H1 (cell line): ENCODE measurements at regions not wholly inside any gene's neighbourhood (a gene's known extent, or its start where the extent isn't known, plus 50 kb on each side); places are given as distances from the start of the nearest gene placed in this dataset.

ENCODE experiments used
- CTCF ChIA-PET: fragments of 300-600 bp; sonication (Branson Sonifier 250); formaldehyde crosslinking; loops from one replicate; lab custom pipeline; 2021; ENCODE audit not compliant: partially characterized antibody; lab: Charles Lee
- POLR2A ChIA-PET: fragments of 300-600 bp; sonication (Branson Sonifier 250); formaldehyde crosslinking; loops from one replicate; lab custom pipeline; 2021; ENCODE audit warnings: inconsistent platforms; ENCODE audit not compliant: partially characterized antibody; lab: Charles Lee
- DNase-seq, 2 experiments: peaks; one replicate each; pipeline versions ENCODE4 v3.0.0 to v3.0.0-alpha.2; 2010 to 2022; ENCODE audit warnings: low spot score in 2 of 2, low read depth in 1 of 2, mixed read lengths in 1 of 2
- FAIRE-seq: peaks from 2 replicates; lab custom pipeline; 2011; peaks lifted over from hg19 to GRCh38; lab: Jason Lieb, UNC
- H2AFZ ChIP-seq: 2 replicates; pipeline ENCODE4 v1.8.1; 2012; ENCODE audit warnings: low read length, inconsistent platforms
- H2AK5ac ChIP-seq: 2 replicates; pipeline ENCODE4 v1.6.1; 2013; ENCODE audit warnings: low read depth, low read length
- H2BK120ac ChIP-seq: replicated peaks from 2 replicates; pipeline ENCODE3; 2013; ENCODE audit warnings: low read depth, low read length, inconsistent platforms
- H2BK12ac ChIP-seq: 2 replicates; pipeline ENCODE4 v1.6.1; 2013; ENCODE audit warnings: low read depth, low read length
- H2BK15ac ChIP-seq: 2 replicates; pipeline ENCODE4 v1.6.1; 2013; ENCODE audit warnings: low read length
- H2BK20ac ChIP-seq: 2 replicates; pipeline ENCODE4 v1.6.1; 2013; ENCODE audit warnings: low read length
- H2BK5ac ChIP-seq: 2 replicates; pipeline ENCODE4 v1.6.1; 2013; ENCODE audit warnings: low read depth, low read length
- H3K14ac ChIP-seq: 2 replicates; pipeline ENCODE4 v1.6.1; 2013; ENCODE audit warnings: inconsistent platforms; ENCODE audit not compliant: insufficient read length
- H3K18ac ChIP-seq: 2 replicates; pipeline ENCODE4 v1.6.1; 2013; ENCODE audit warnings: low read length; ENCODE audit errors: extremely low read depth
- H3K23ac ChIP-seq: 2 replicates; pipeline ENCODE4 v1.6.1; 2013; ENCODE audit warnings: inconsistent platforms; ENCODE audit not compliant: insufficient read length
- H3K23me2 ChIP-seq: 2 replicates; pipeline ENCODE4 v1.6.1; 2013; ENCODE audit warnings: low read depth, low read length
- H3K27ac ChIP-seq: 2 replicates; pipeline ENCODE4 v1.6.1; 2011; ENCODE audit warnings: low read depth, low read length, inconsistent platforms
- H3K27me3 ChIP-seq, 4 experiments: replicated peaks in 1 of 4; 1 replicate in 1 of 4; 2 replicates in 3 of 4; pipeline versions ENCODE4 v1.6.1 to v1.8.1; 2011 to 2013; ENCODE audit warnings: low read length in 3 of 4, mild to moderate bottlenecking in 3 of 4, inconsistent platforms in 2 of 4, mixed read lengths in 2 of 4, moderate library complexity in 1 of 4; ENCODE audit not compliant: control insufficient read depth in 3 of 4, insufficient read depth in 3 of 4; ENCODE audit errors: extremely low read depth in 1 of 4
- H3K36me3 ChIP-seq, 4 experiments: 2 replicates each; pipeline versions ENCODE4 v1.6.1 to v1.8.1; 2011 to 2013; ENCODE audit warnings: mild to moderate bottlenecking in 4 of 4, low read length in 3 of 4, moderate library complexity in 2 of 4, control low read depth in 1 of 4, inconsistent platforms in 1 of 4; ENCODE audit not compliant: insufficient read depth in 4 of 4, control insufficient read depth in 2 of 4
- H3K4ac ChIP-seq: replicated peaks from 2 replicates; pipeline ENCODE3; 2013; ENCODE audit warnings: low read length, low read depth, mixed read lengths, inconsistent platforms; ENCODE audit not compliant: insufficient read length
- H3K4me1 ChIP-seq, 4 experiments: replicated peaks in 1 of 4; 1 replicate in 1 of 4; 2 replicates in 3 of 4; pipeline versions ENCODE4 v1.6.1 to v1.8.1; 2011 to 2013; ENCODE audit warnings: low read length in 3 of 4, inconsistent platforms in 2 of 4, mixed read lengths in 1 of 4; ENCODE audit not compliant: insufficient read depth in 4 of 4, control insufficient read depth in 3 of 4
- H3K4me2 ChIP-seq, 2 experiments: 2 replicates each; pipeline versions ENCODE4 v1.6.1 to v1.8.1; 2011 to 2013; ENCODE audit warnings: low read depth in 2 of 2, low read length in 2 of 2, control low read depth in 1 of 2, inconsistent platforms in 1 of 2, mild to moderate bottlenecking in 1 of 2; ENCODE audit not compliant: insufficient read depth in 1 of 2
- H3K4me3 ChIP-seq, 4 experiments: fragments of 200-600, 300-600 bp in 1 of 4; sonication (generic), shearing (Covaris generic), sonication (Bioruptor Twin) in 1 of 4; 2 replicates each; pipeline versions ENCODE4 v1.5.1 to v1.8.1; 2011 to 2016; ENCODE audit warnings: low read length in 4 of 4, low read depth in 3 of 4, control low read depth in 2 of 4, inconsistent platforms in 2 of 4, mild to moderate bottlenecking in 2 of 4, mixed read lengths in 1 of 4, moderate library complexity in 1 of 4; ENCODE audit not compliant: insufficient read depth in 2 of 4; ENCODE audit errors: extremely low read depth in 1 of 4
- H3K56ac ChIP-seq: replicated peaks from 2 replicates; pipeline ENCODE3; 2013; ENCODE audit warnings: low read depth, mild to moderate bottlenecking, mixed read lengths, low read length, inconsistent platforms; ENCODE audit not compliant: insufficient read length
- H3K79me1 ChIP-seq: 2 replicates; pipeline ENCODE4 v1.6.1; 2013; ENCODE audit warnings: low read depth, low read length, control low read depth
- H3K79me2 ChIP-seq, 2 experiments: 2 replicates each; pipeline versions ENCODE4 v1.6.1 to v1.8.1; 2012 to 2013; ENCODE audit warnings: low read length in 2 of 2, mild to moderate bottlenecking in 2 of 2, inconsistent platforms in 1 of 2; ENCODE audit not compliant: insufficient read depth in 2 of 2, control insufficient read depth in 1 of 2
- H3K9ac ChIP-seq, 4 experiments: replicated peaks in 1 of 4; 1 replicate in 1 of 4; 2 replicates in 3 of 4; pipeline versions ENCODE4 v1.6.1 to v1.8.1; 2011 to 2013; ENCODE audit warnings: low read depth in 3 of 4, low read length in 3 of 4, control low read depth in 2 of 4, mild to moderate bottlenecking in 2 of 4, moderate library complexity in 2 of 4, inconsistent platforms in 1 of 4; ENCODE audit errors: extremely low read depth in 1 of 4
- H3K9me3 ChIP-seq, 2 experiments: 2 replicates each; pipeline versions ENCODE4 v1.6.1 to v1.8.1; 2012 to 2013; ENCODE audit warnings: mild to moderate bottlenecking in 2 of 2, moderate library complexity in 2 of 2, control low read depth in 1 of 2, inconsistent platforms in 1 of 2, low read depth in 1 of 2, low read length in 1 of 2, mixed read lengths in 1 of 2; ENCODE audit not compliant: insufficient read depth in 2 of 2
- H4K20me1 ChIP-seq, 2 experiments: replicated peaks in 1 of 2; 2 replicates each; pipeline versions ENCODE3 to v1.8.1; 2011 to 2013; ENCODE audit warnings: inconsistent platforms in 2 of 2, low read length in 2 of 2, mild to moderate bottlenecking in 1 of 2; ENCODE audit not compliant: insufficient read depth in 2 of 2, control insufficient read depth in 1 of 2
- H4K5ac ChIP-seq: 2 replicates; pipeline ENCODE4 v1.6.1; 2013; ENCODE audit warnings: low read length, low read depth, mixed read lengths, inconsistent platforms; ENCODE audit not compliant: insufficient read length
- H4K8ac ChIP-seq: 2 replicates; pipeline ENCODE4 v1.8.0; 2013; ENCODE audit warnings: mild to moderate bottlenecking, moderate library complexity, low read length, inconsistent platforms; ENCODE audit not compliant: insufficient read depth; ENCODE audit errors: extremely low read depth
- H4K91ac ChIP-seq: replicated peaks from 2 replicates; pipeline ENCODE3; 2013; ENCODE audit warnings: low read length, mixed read lengths, inconsistent platforms; ENCODE audit not compliant: insufficient read length
- CBX8 ChIP-seq: fragments of 300-800, 300-1000 bp; sonication (generic); IDR thresholded peaks from 2 replicates; pipeline ENCODE4 v1.7.1; 2016; ENCODE audit warnings: low read depth, low read length, borderline replicate concordance
- CEBPB ChIP-seq: IDR thresholded peaks from 2 replicates; pipeline ENCODE4 v1.6.1; 2012; ENCODE audit warnings: low read depth, low read length
- CHD1 ChIP-seq: IDR thresholded peaks from 2 replicates; pipeline ENCODE4 v1.6.1; 2012; ENCODE audit warnings: low read depth, low read length, improper control_type of control experiment
- HDAC6 ChIP-seq: IDR thresholded peaks from one replicate; pipeline ENCODE4 v1.7.1; 2012; ENCODE audit warnings: low read depth, mild to moderate bottlenecking, inconsistent platforms, low read length, moderate library complexity
- NANOG ChIP-seq: IDR thresholded peaks from 2 replicates; pipeline ENCODE4 v1.6.1; 2011; ENCODE audit warnings: low read length, low read depth, mild to moderate bottlenecking, inconsistent platforms; ENCODE audit not compliant: insufficient read depth, poor library complexity, severe bottlenecking
- RBBP5 ChIP-seq: IDR thresholded peaks from 2 replicates; pipeline ENCODE4 v1.7.1; 2012; ENCODE audit warnings: low read depth, mild to moderate bottlenecking, inconsistent platforms, low read length, moderate library complexity, borderline replicate concordance
- RXRA ChIP-seq: IDR thresholded peaks from 2 replicates; pipeline ENCODE4 v1.6.1; 2011; ENCODE audit warnings: low read depth, mild to moderate bottlenecking, low read length, moderate library complexity; ENCODE audit not compliant: insufficient read depth
- SIN3A ChIP-seq, 2 experiments: IDR thresholded peaks in 1 of 2; conservative IDR thresholded peaks in 1 of 2; 2 replicates each; pipeline ENCODE4 v1.6.1; 2011 to 2012; ENCODE audit warnings: low read length in 2 of 2, improper control_type of control experiment in 1 of 2, low read depth in 1 of 2, mild to moderate bottlenecking in 1 of 2
- SIRT6 ChIP-seq: IDR thresholded peaks from one replicate; pipeline ENCODE4 v1.7.1; 2012; ENCODE audit warnings: low read length, inconsistent platforms
- SRF ChIP-seq: IDR thresholded peaks from 2 replicates; pipeline ENCODE4 v1.6.1; 2011; ENCODE audit warnings: mild to moderate bottlenecking, low read depth, low read length, moderate library complexity
- SUZ12 ChIP-seq: fragments of 200-600 bp; sonication (generic); IDR thresholded peaks from 2 replicates; pipeline ENCODE4 v1.6.1; 2012; ENCODE audit warnings: mild to moderate bottlenecking, inconsistent platforms, low read length, moderate library complexity, mixed read lengths
- TAF7 ChIP-seq: optimal IDR thresholded peaks from 2 replicates; pipeline ENCODE3; 2011; ENCODE audit warnings: low read depth, mild to moderate bottlenecking, inconsistent platforms, low read length, moderate library complexity, borderline replicate concordance
- TBP ChIP-seq: IDR thresholded peaks from 2 replicates; pipeline ENCODE4 v1.6.1; 2011; ENCODE audit warnings: low read depth, low read length, improper control_type of control experiment
- YY1 ChIP-seq: IDR thresholded peaks from 2 replicates; pipeline ENCODE4 v1.6.1; 2011; ENCODE audit warnings: low read depth, mild to moderate bottlenecking, low read length
- WGBS, 2 experiments: shearing (Covaris generic) in 1 of 2; methylation state at CpG; one replicate each; pipeline versions ENCODE4 v1.1.6 to v1.1.7; 2013 to 2015; ENCODE audit warnings: low lambda C conversion rate in 2 of 2, mixed read lengths in 2 of 2, inconsistent platforms in 1 of 2, low coverage in 1 of 2, missing lambda C conversion rate in 1 of 2; ENCODE audit not compliant: insufficient replicate concordance in 2 of 2, insufficient coverage in 1 of 2, insufficient read length in 1 of 2; ENCODE audit errors: extremely low coverage in 1 of 2, missing lambda C conversion rate in 1 of 2; 5-methylcytosine and 5-hydroxymethylcytosine counted together

DNA sequence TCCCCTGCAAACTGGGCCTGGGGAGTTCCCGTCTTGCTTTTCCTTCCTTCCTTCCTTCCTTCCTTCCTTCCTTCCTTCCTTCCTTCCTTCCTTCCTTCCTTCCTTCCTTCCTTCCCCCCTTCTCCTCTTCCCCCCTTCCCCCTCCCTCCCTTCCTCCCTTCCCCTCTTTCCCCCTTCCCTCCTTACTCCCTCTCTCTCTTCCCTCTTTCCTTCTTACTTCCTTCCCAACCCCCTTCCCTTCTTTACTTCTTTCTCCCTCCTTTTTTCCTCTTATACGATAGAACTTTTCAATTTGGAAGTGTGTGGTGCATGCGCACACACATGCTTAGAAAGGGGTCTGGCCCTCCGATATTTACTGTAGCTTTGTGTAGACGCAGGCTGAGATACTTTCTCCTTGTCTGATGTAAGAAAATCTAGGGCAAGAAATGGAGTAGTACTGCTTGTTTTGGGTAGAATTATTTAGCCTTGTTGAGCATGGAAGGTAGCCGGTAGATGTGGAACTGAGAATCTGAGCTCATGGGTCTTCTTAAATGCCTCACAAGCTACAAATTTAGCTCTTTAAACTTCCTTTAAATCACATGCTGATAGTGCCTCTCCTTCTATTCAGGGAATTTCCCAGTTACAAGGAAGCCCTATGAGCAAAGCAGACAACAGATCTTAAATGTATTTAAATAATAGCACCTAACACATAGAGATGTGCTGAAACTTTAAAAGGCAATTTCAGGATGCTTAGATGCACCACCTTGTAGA, 189.6 kb downstream of the GPAT3 start:
- no peak overlapping the region for H3K4me3 ChIP-seq
- H2BK12ac ChIP-seq, result no peak overlapping the region
- no peaks in the 10 kb centered on the region for H3K79me2 ChIP-seq
- H3K23ac ChIP-seq, result no peak overlapping the region
- no peak overlapping the region for H4K91ac ChIP-seq
- no peak overlapping the region for H2BK120ac ChIP-seq
- no peak overlapping the region for H2BK15ac ChIP-seq
- no peak for DNase-seq
- WGBS, 2 experiments, result 90 to 100% methylated on average over 1 to 5 of the region's 6 CpGs
- no peak overlapping the region for H4K8ac ChIP-seq
- POLR2A ChIA-PET, result no interaction called here
- H4K20me1 ChIP-seq, result no peaks in the 10 kb centered on the region
- H3K18ac ChIP-seq, result no peak overlapping the region
- H3K27me3 ChIP-seq, result no peaks in the 10 kb centered on the region
- H3K9me3 ChIP-seq, result no peaks in the 10 kb centered on the region
- no peak overlapping the region for H2BK5ac ChIP-seq
- H3K36me3 ChIP-seq, result no peaks in the 10 kb centered on the region
- no peak overlapping the region for H2BK20ac ChIP-seq
- no peak overlapping the region for H3K9ac ChIP-seq
- no peak overlapping the region; the same call in 1 of the 2 replicates for H2AFZ ChIP-seq
- no peak overlapping the region for H3K14ac ChIP-seq
- H3K56ac ChIP-seq, result no peak overlapping the region
- no peak overlapping the region for H3K4me2 ChIP-seq
- no peaks in the 10 kb centered on the region for H3K79me1 ChIP-seq
- H3K23me2 ChIP-seq, result no peaks in the 10 kb centered on the region
- FAIRE-seq, result no peak
- H3K4me1 ChIP-seq, result no peaks in the 10 kb centered on the region
- H2AK5ac ChIP-seq, result no peak overlapping the region
- H3K4ac ChIP-seq, result no peak overlapping the region
- no peak overlapping the region for H3K27ac ChIP-seq
- no peak overlapping the region for H4K5ac ChIP-seq
- CTCF ChIA-PET, result interaction anchor here (1.7 kb wide), 1 partner anchor 80 kb away, joined by 6 read pairs; no protein-coding TSS in a partner anchor
- no peak for TF ChIP-seq SRF
- no peak for TF ChIP-seq SIN3A (conservative IDR thresholded peaks at IDR 0.05 in 1 of 2, IDR thresholded peaks at IDR 0.05 in 1 of 2; ENCODE audit: low read depth in 1 of 2, low read length in 2 of 2)
- TF ChIP-seq HDAC6, result no peak
- TF ChIP-seq RXRA, result no peak
- TF ChIP-seq CEBPB, result no peak
- TF ChIP-seq TBP, result no peak
- no peak for TF ChIP-seq CHD1
- TF ChIP-seq NANOG, result no peak
- TF ChIP-seq TAF7, result no peak
- TF ChIP-seq YY1, result no peak
- no peak for TF ChIP-seq RBBP5
- TF ChIP-seq SUZ12, result no peak
- no peak for TF ChIP-seq SIRT6
- no peak for TF ChIP-seq CBX8
